ENCODE measurements at regions not wholly inside any gene's neighbourhood (a gene's known extent, or its start where the extent isn't known, plus 50 kb on each side); places are given as distances from the start of the nearest gene placed in this dataset.

- Histone ChIP-seq H3K9me3 (ENCODE audit: low read length) (no peaks in the 10 kb centered on the region), H2AFZ (ENCODE audit: low read depth, low read length) (no peak overlapping the region), H3K79me2 (replicated peaks; ENCODE audit: insufficient read depth, low read length) (no peaks in the 10 kb centered on the region), H3K36me3 (ENCODE audit: insufficient read depth, low read length) (no peaks in the 10 kb centered on the region), H3K4me3 (ENCODE audit: low read length) (no peak overlapping the region), H3K9ac (ENCODE audit: low read length) (no peak overlapping the region), H3K27ac (ENCODE audit: low read length) (no peak overlapping the region), H4K20me1 (ENCODE audit: insufficient read depth) (no peaks in the 10 kb centered on the region), H3K4me2 (ENCODE audit: low read length) (no peak overlapping the region), H3K9me2 (ENCODE audit: insufficient read depth, low read length) (no peaks in the 10 kb centered on the region), H3F3A (ENCODE audit: insufficient read depth, low read length, poor library complexity, severe bottlenecking) (no peaks in the 10 kb centered on the region), H3K27me3 (ENCODE audit: insufficient read depth, low read depth, low read length) (no peaks in the 10 kb centered on the region)
- TF ChIP-seq REST (IDR thresholded peaks at IDR 0.05; ENCODE audit: borderline replicate concordance) (no peak), EZH2 (IDR thresholded peaks at IDR 0.05; ENCODE audit: borderline replicate concordance, insufficient read depth, low read length, poor library complexity, severe bottlenecking) (no peak), SMC3 (conservative IDR thresholded peaks at IDR 0.05; ENCODE audit: poor library complexity) (no peak), TAF1 (IDR thresholded peaks at IDR 0.05; ENCODE audit: low read depth) (no peak), EP300 (conservative IDR thresholded peaks at IDR 0.05; ENCODE audit: poor library complexity, severe bottlenecking) (no peak), POLR2AphosphoS5 (IDR thresholded peaks at IDR 0.05) (no peak), CTCF (IDR thresholded peaks at IDR 0.05; ENCODE audit: poor library complexity, severe bottlenecking) (no peak), MXI1 (conservative IDR thresholded peaks at IDR 0.05; ENCODE audit: poor library complexity, severe bottlenecking) (no peak), RAD21 (conservative IDR thresholded peaks at IDR 0.05) (no peak)
These were observed 122.3 kb upstream of the AFDN start for GRCh38 chr6:167704396-167704901.

- Histone ChIP-seq H3K9me2 (ENCODE audit: insufficient read depth, low read length) (no peaks in the 10 kb centered on the region), H3K27me3 (ENCODE audit: insufficient read depth, low read depth, low read length) (no peaks in the 10 kb centered on the region), H3K79me2 (replicated peaks; ENCODE audit: insufficient read depth, low read length) (no peaks in the 10 kb centered on the region), H2AFZ (ENCODE audit: low read depth, low read length) (no peak overlapping the region), H3K4me2 (ENCODE audit: low read length) (no peak overlapping the region), H4K20me1 (ENCODE audit: insufficient read depth) (no peaks in the 10 kb centered on the region), H3K4me3 (ENCODE audit: low read length) (no peak overlapping the region), H3F3A (ENCODE audit: insufficient read depth, low read length, poor library complexity, severe bottlenecking) (no peaks in the 10 kb centered on the region), H3K27ac (ENCODE audit: low read length) (no peak overlapping the region), H3K9ac (ENCODE audit: low read length) (no peak overlapping the region), H3K9me3 (ENCODE audit: low read length) (no peaks in the 10 kb centered on the region), H3K36me3 (ENCODE audit: insufficient read depth, low read length) (no peaks in the 10 kb centered on the region)
- TF ChIP-seq TAF1 (IDR thresholded peaks at IDR 0.05; ENCODE audit: low read depth), result no peak
- TF ChIP-seq EP300 (conservative IDR thresholded peaks at IDR 0.05; ENCODE audit: poor library complexity, severe bottlenecking), result no peak
- no peak for TF ChIP-seq RAD21 (conservative IDR thresholded peaks at IDR 0.05)
- TF ChIP-seq POLR2AphosphoS5 (IDR thresholded peaks at IDR 0.05), result no peak
- no peak for TF ChIP-seq SMC3 (conservative IDR thresholded peaks at IDR 0.05; ENCODE audit: poor library complexity)
- no peak for TF ChIP-seq EZH2 (IDR thresholded peaks at IDR 0.05; ENCODE audit: borderline replicate concordance, insufficient read depth, low read length, poor library complexity, severe bottlenecking)
- TF ChIP-seq CTCF (IDR thresholded peaks at IDR 0.05; ENCODE audit: poor library complexity, severe bottlenecking), result no peak
- no peak for TF ChIP-seq MXI1 (conservative IDR thresholded peaks at IDR 0.05; ENCODE audit: poor library complexity, severe bottlenecking)
- no peak for TF ChIP-seq REST (IDR thresholded peaks at IDR 0.05; ENCODE audit: borderline replicate concordance)
These were observed 121.4 kb upstream of the AFDN start for GRCh38 chr6:167705211-167705750.
